CD14-positive monocyte (primary cell): ENCODE measurements at regions not wholly inside any gene's neighbourhood (a gene's known extent, or its start where the extent isn't known, plus 50 kb on each side); places are given as distances from the start of the nearest gene placed in this dataset.
A peak's percentile ranks its signal among the peaks of the same experiment; 100 is the strongest.

ENCODE experiments used
- DNase-seq, 3 donors: peaks; one replicate each; pipeline ENCODE4 v3.0.0-alpha.2; 2011 to 2022
- H2AFZ ChIP-seq: 2 replicates; pipeline ENCODE4 v1.6.0; 2012; ENCODE audit warnings: mild to moderate bottlenecking, low read depth, low read length, inconsistent platforms; ENCODE audit not compliant: insufficient read depth, poor library complexity, severe bottlenecking
- H3K27ac ChIP-seq, 2 donors: 1 replicate in 1 of 2; 2 replicates in 1 of 2; pipeline ENCODE4 v1.5.1; 2012 to 2013; ENCODE audit warnings: low read length in 2 of 2, control low read depth in 1 of 2, inconsistent platforms in 1 of 2, low read depth in 1 of 2, mild to moderate bottlenecking in 1 of 2
- H3K27me3 ChIP-seq, 2 donors: one replicate each; pipeline versions ENCODE4 v1.6.0 to v1.6.1; 2011 to 2013; ENCODE audit warnings: low read length in 2 of 2; ENCODE audit not compliant: control insufficient read depth in 2 of 2, insufficient read depth in 2 of 2
- H3K36me3 ChIP-seq, 2 donors: replicated peaks in 1 of 2; 1 replicate in 1 of 2; 2 replicates in 1 of 2; pipeline versions ENCODE4 v1.5.1 to v1.6.1; 2012 to 2013; ENCODE audit warnings: low read length in 2 of 2, control low read depth in 1 of 2, inconsistent platforms in 1 of 2, mild to moderate bottlenecking in 1 of 2; ENCODE audit not compliant: insufficient read depth in 2 of 2, control insufficient read depth in 1 of 2
- H3K4me1 ChIP-seq, 2 donors: 1 replicate in 1 of 2; 2 replicates in 1 of 2; pipeline versions ENCODE4 v1.5.1 to v1.6.1; 2012 to 2013; ENCODE audit warnings: low read length in 2 of 2, control low read depth in 1 of 2, inconsistent platforms in 1 of 2, mild to moderate bottlenecking in 1 of 2, moderate library complexity in 1 of 2; ENCODE audit not compliant: insufficient read depth in 2 of 2, control insufficient read depth in 1 of 2
- H3K4me2 ChIP-seq: replicated peaks from 2 replicates; pipeline ENCODE3; 2012; ENCODE audit warnings: low read length, moderate library complexity, mild to moderate bottlenecking; ENCODE audit not compliant: poor library complexity, severe bottlenecking; ENCODE audit errors: extremely low read depth
- H3K4me3 ChIP-seq, 3 experiments: fragments of 200-600 bp in 1 of 3; sonication (generic) in 1 of 3; replicated peaks in 1 of 3; 1 replicate in 2 of 3; 2 replicates in 1 of 3; pipeline ENCODE4 v1.5.1; 2011 to 2013; ENCODE audit warnings: low read length in 3 of 3, mild to moderate bottlenecking in 3 of 3, control low read depth in 2 of 3, low read depth in 2 of 3, inconsistent platforms in 1 of 3, moderate library complexity in 1 of 3
- H3K79me2 ChIP-seq: 2 replicates; pipeline ENCODE4 v1.6.0; 2012; ENCODE audit warnings: mild to moderate bottlenecking, control low read depth, inconsistent platforms, low read length, moderate library complexity; ENCODE audit not compliant: insufficient read depth
- H3K9ac ChIP-seq: 2 replicates; pipeline ENCODE4 v1.6.0; 2017; ENCODE audit warnings: low read length, mild to moderate bottlenecking; ENCODE audit not compliant: insufficient read depth, poor library complexity, severe bottlenecking
- H3K9me3 ChIP-seq, 2 donors: replicated peaks in 1 of 2; 1 replicate in 1 of 2; 2 replicates in 1 of 2; pipeline versions ENCODE4 v1.5.1 to v1.6.1; 2012 to 2013; ENCODE audit warnings: low read length in 2 of 2, control low read depth in 1 of 2; ENCODE audit not compliant: control insufficient read depth in 1 of 2, insufficient read depth in 1 of 2
- H4K20me1 ChIP-seq: 2 replicates; pipeline ENCODE4 v1.6.0; 2012; ENCODE audit warnings: mild to moderate bottlenecking, low read length, control low read depth, moderate library complexity; ENCODE audit not compliant: insufficient read depth
- H3K27ac Mint-ChIP-seq, 7 donors: one replicate each; pipeline ENCODE4 v1.8.0; 2020; ENCODE audit warnings: mild to moderate bottlenecking in 7 of 7, mixed read lengths in 7 of 7, moderate library complexity in 6 of 7, inconsistent platforms in 2 of 7
- H3K27me3 Mint-ChIP-seq, 3 donors: one replicate each; pipeline ENCODE4 v1.8.0; 2021 to 2022; ENCODE audit warnings: low read depth in 3 of 3, mild to moderate bottlenecking in 3 of 3, mixed read lengths in 3 of 3, moderate library complexity in 3 of 3, inconsistent platforms in 1 of 3
- H3K36me3 Mint-ChIP-seq, 2 donors: one replicate each; pipeline ENCODE4 v1.8.0; 2020; ENCODE audit warnings: mixed read lengths in 2 of 2, inconsistent platforms in 1 of 2, mild to moderate bottlenecking in 1 of 2
- H3K4me1 Mint-ChIP-seq: one replicate; pipeline ENCODE4 v1.8.0; 2020; ENCODE audit warnings: mild to moderate bottlenecking, mixed read lengths
- H3K4me3 Mint-ChIP-seq, 2 donors: one replicate each; pipeline ENCODE4 v1.8.0; 2020; ENCODE audit warnings: mild to moderate bottlenecking in 2 of 2, mixed read lengths in 2 of 2, moderate library complexity in 1 of 2
- H3K9me3 Mint-ChIP-seq, 7 donors: one replicate each; pipeline ENCODE4 v1.8.0; 2020 to 2022; ENCODE audit warnings: mixed read lengths in 7 of 7, mild to moderate bottlenecking in 6 of 7, moderate library complexity in 6 of 7, inconsistent platforms in 2 of 7
- CTCF ChIP-seq: fragments of 200-600 bp; IDR thresholded peaks from one replicate; pipeline ENCODE4 v1.8.0; 2022; ENCODE audit warnings: antibody characterized with exemption, mild to moderate bottlenecking
- WGBS: methylation state at CpG from one replicate; pipeline ENCODE4 v1.1.5; 2013; ENCODE audit warnings: missing lambda C conversion rate; ENCODE audit not compliant: insufficient coverage; 5-methylcytosine and 5-hydroxymethylcytosine counted together
- intact Hi-C, 2 donors: fragments of 100-400 bp; cut with micrococcal nuclease; formaldehyde crosslinking; loops; one replicate each; pipeline versions ENCODE4 v1.15.0 to v1.15.1; 2023

DNA sequence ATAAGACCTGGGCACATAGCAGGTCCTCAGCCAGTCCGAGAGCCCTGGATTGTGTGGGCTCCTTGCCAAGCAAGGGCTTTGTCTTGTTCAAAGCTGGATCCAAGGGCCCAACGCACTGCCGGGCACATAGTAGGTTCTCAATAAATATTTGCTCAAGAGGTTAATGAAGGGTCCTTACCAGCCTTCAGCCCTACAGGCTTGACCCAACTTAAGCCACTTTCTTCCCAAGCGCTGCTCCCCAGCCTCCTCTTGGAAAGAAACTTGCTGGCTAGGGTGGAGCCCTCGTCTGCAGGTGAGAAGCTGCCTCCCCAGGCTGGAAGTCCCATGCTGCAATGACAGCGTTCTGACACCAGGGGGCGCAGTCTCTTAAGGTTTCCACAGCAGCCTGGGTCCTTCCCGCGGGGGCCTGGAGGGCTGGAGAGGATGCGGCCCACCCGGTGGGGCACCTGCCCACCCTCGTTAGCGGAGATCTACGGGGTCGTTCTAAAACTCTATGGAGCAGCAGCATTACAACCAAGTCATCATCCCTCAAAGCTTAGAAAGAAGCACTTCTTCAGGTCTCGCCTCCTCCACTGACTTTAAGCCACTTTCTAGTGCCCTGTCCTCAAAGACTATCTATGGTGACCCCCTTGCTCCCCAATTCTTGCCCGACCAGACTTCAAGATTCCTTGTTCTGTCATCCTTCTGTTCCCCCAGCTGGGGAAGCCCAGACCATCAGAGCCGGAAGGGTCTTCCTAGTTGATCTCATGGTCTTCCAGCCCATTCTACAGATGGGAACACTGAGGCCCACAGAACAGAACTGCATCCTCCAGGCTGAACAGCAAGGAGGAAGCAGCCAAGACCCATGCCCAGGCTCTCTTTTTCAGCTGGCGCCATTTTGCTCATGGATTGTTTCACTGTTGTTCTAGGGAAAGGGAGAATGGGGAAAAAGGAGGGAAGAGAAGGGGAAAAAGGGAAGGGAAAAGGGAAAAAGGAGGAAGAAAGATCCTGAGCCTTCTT lies 115.4 kb downstream of the LHX2 start:
- no peaks in the 10 kb centered on the region for H3K36me3 ChIP-seq
- no peaks in the 10 kb centered on the region for H3K36me3 Mint-ChIP-seq
- peak; percentile 99 for TF ChIP-seq CTCF
- 29% methylated on average over 13 of the region's 19 CpGs for WGBS
- H3K4me3 ChIP-seq = no peak overlapping the region
- H3K79me2 ChIP-seq = no peaks in the 10 kb centered on the region
- peaks cover 0 to 2% of the 10 kb centered on the region in 2 donors for H3K9me3 ChIP-seq
- peaks cover 4% of the 10 kb centered on the region for H4K20me1 ChIP-seq
- DNase-seq = peak; percentile 55 to 71 (median 71)
- intact Hi-C loops = loop anchor here (2.0 to 5.0 kb wide), 4 partner anchors 70 to 195 kb away; no protein-coding TSS in a partner anchor
- no peak overlapping the region for H3K4me3 Mint-ChIP-seq
- peaks cover 0 to 6% (median 0%) of the 10 kb centered on the region in 7 donors for H3K9me3 Mint-ChIP-seq
- H3K4me1 Mint-ChIP-seq = peaks cover 10% of the 10 kb centered on the region
- no peak overlapping the region for H3K27ac Mint-ChIP-seq
- no peaks in the 10 kb centered on the region for H3K4me1 ChIP-seq
- no peak overlapping the region for H3K9ac ChIP-seq
- H3K27me3 ChIP-seq = no peaks in the 10 kb centered on the region
- no peak overlapping the region for H3K4me2 ChIP-seq
- H3K27me3 Mint-ChIP-seq = peaks cover 3 to 7% (median 5%) of the 10 kb centered on the region in 3 donors
- no peak overlapping the region for H3K27ac ChIP-seq
- no peak overlapping the region for H2AFZ ChIP-seq

- Histone ChIP-seq H3K9me3 (no peaks in the 10 kb centered on the region), H3K4me2 (no peak overlapping the region), H2AFZ (no peak overlapping the region), H3K4me3 (no peak overlapping the region), H3K36me3 (no peaks in the 10 kb centered on the region), H3K9ac (no peak overlapping the region), H3K79me2 (no peaks in the 10 kb centered on the region), H3K4me1 (no peaks in the 10 kb centered on the region), H3K27ac (no peak overlapping the region), H3K27me3 (no peaks in the 10 kb centered on the region), H4K20me1 (peaks cover 4% of the 10 kb centered on the region)
- Mint-ChIP-seq H3K27ac (peak overlapping the region in 1 of 7 donors; percentile 44), H3K9me3 (no peaks in the 10 kb centered on the region), H3K4me1 (peaks cover 6% of the 10 kb centered on the region), H3K36me3 (no peaks in the 10 kb centered on the region), H3K27me3 (peaks cover 3 to 7% (median 4%) of the 10 kb centered on the region in 3 donors), H3K4me3 (no peak overlapping the region)
- intact Hi-C loops = loop anchor here (5.0 kb wide), 3 partner anchors 69 to 194 kb away; no protein-coding TSS in a partner anchor
- no peak for DNase-seq
- 98% methylated on average over 11 of the region's 12 CpGs for WGBS
- TF ChIP-seq CTCF = no peak
These were observed 117.1 kb downstream of the LHX2 start for GRCh38 chr9:124128568-124129166.
